ENCODE measurements at regions not wholly inside any gene's neighbourhood (a gene's known extent, or its start where the extent isn't known, plus 50 kb on each side); places are given as distances from the start of the nearest gene placed in this dataset.

GRCh38 chrY:4483693-4484092 lies 516.4 kb upstream of the PCDH11Y start:
- DNase-seq (ENCODE audit: low read depth in 2 of 2): peak in 1 of 2 donors; percentile 19

Measured in dermis microvascular lymphatic vessel endothelial cell (primary cell).